Fibroblast of villous mesenchyme (primary cell): ENCODE measurements at regions not wholly inside any gene's neighbourhood (a gene's known extent, or its start where the extent isn't known, plus 50 kb on each side); places are given as distances from the start of the nearest gene placed in this dataset.

ENCODE experiments used
- DNase-seq: peaks from one replicate; pipeline ENCODE4 v3.0.0-alpha.2; 2010; ENCODE audit warnings: low read depth
- H3K4me3 ChIP-seq: 2 replicates; pipeline ENCODE4 v1.5.1; 2011; ENCODE audit warnings: low read depth, mild to moderate bottlenecking, low read length
- TF ChIP-seq, protein P1 (sequence below): IDR thresholded peaks from 2 replicates; pipeline ENCODE4 v1.5.1; 2012; ENCODE audit warnings: low read depth, mild to moderate bottlenecking, low read length; ENCODE audit not compliant: insufficient read depth

DNA sequence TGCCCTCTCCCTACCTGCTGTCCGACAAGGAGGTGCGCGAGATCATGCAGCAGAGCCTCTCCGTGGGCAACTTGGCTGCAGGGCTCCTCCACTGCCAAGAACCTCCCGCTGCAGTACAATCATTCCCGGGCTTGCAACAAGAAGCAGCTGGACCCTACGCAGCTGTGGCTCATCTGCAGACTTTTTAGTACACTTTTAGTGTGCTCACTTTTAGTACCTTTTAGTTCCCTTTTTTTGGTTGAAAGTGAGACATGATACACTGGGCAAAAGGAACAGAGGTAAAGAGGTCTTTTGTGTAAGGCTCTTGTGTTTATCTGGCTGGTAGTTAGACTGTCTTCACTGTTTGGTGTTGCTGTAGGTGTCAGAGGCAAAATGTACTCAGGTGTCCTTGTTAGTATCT is 58.1 kb upstream of the SPTLC1 start:
- DNase-seq, result no peak
- TF ChIP-seq, protein P1, sequence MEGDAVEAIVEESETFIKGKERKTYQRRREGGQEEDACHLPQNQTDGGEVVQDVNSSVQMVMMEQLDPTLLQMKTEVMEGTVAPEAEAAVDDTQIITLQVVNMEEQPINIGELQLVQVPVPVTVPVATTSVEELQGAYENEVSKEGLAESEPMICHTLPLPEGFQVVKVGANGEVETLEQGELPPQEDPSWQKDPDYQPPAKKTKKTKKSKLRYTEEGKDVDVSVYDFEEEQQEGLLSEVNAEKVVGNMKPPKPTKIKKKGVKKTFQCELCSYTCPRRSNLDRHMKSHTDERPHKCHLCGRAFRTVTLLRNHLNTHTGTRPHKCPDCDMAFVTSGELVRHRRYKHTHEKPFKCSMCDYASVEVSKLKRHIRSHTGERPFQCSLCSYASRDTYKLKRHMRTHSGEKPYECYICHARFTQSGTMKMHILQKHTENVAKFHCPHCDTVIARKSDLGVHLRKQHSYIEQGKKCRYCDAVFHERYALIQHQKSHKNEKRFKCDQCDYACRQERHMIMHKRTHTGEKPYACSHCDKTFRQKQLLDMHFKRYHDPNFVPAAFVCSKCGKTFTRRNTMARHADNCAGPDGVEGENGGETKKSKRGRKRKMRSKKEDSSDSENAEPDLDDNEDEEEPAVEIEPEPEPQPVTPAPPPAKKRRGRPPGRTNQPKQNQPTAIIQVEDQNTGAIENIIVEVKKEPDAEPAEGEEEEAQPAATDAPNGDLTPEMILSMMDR, result no peak

DNA sequence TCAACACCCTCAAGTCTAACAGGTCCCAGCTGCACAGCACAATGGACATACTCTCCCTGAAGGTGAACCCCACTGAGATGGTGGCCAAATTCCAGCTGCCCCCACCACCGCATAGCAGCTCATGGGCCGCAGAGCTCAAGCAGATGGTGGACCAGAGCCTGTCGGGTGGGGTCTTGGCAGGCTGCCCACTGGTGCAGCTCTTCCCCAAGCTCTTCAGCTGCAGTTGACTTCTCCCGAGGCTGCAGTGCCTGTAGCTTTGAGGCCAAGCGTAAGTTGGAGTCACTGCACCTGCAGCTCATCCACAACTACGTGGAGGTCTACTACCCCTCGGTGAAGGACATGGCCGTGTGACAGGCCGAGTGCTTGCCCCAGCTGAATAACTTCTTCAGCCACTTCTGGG is 56.6 kb upstream of the SPTLC1 start:
- H3K4me3 ChIP-seq, result no peak overlapping the region
- TF ChIP-seq, protein P1, result no peak
- no peak for DNase-seq

More for the DNA sequence above, 58.1 kb upstream of the SPTLC1 start:
- no peak overlapping the region for H3K4me3 ChIP-seq

DNA sequence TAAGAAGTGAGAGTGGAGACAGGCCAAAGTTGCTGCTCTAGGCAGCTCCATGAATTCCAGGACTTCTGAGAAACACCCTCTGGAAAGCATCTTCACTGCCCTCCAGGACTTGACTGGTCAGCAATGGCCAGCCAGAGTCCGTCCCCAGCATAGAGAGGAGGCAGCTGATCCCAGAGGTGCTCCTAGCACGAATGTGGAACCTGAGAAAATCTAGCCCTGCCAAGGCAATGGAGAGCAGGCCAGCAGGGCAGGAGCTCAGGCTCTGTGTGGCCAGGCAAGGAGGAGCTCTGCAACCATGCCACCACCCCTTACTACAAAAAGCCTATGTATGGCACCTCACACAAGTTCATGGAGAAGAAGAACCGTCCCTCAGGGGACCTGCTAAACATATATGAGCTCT is 56.1 kb upstream of the SPTLC1 start:
- TF ChIP-seq, protein P1, result no peak
- DNase-seq, result no peak
- no peak overlapping the region for H3K4me3 ChIP-seq

DNA sequence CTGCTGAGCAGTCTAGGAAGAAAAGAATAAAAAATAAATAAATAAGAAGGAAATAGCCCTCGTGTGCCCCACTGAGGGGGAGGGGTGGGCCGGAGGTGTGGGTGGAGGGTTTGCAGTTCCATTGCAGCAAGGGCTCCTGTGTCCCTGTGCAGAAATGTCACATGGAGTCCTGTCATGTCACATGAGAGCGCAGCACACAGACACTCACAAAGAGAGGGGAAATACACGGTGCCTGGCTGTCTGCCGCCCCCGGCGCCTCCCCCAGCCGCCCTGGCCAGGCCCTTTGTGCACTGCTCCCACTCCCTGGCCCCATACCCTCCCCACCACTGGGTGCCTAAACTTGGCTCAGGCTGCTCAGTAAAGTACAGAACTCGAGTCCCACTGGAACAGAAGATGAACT is 55.6 kb upstream of the SPTLC1 start:
- no peak overlapping the region for H3K4me3 ChIP-seq
- TF ChIP-seq, protein P1, result no peak
- no peak for DNase-seq

DNA sequence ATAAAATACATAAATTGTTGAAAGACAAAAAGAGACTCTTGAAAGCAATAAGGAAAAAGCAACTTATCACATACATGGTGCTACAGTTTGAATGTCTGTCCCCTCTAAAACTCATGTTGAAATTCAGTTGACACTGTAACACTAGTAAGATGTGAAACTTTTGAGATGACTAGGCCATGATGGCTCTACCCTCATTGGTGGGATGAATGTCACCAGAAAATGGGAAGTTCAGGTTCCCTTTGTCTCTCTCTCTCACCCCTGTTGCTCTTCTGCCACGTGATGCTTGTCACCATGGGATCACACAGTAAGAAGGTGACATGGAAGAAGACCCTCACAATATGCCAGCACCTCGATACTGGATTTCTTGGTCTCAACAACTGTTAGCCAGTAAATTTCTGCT is 50.3 kb upstream of the SPTLC1 start:
- DNase-seq, result no peak
- no peak overlapping the region for H3K4me3 ChIP-seq
- TF ChIP-seq, protein P1, result no peak
